RWPE2 (cell line): ENCODE measurements at regions not wholly inside any gene's neighbourhood (a gene's known extent, or its start where the extent isn't known, plus 50 kb on each side); places are given as distances from the start of the nearest gene placed in this dataset.

ENCODE experiments used
- ATAC-seq: fragments of 200-7000 bp; cut with Tn5 transposase; 3 replicates; pipeline ENCODE4 v1.9.1; 2021; ENCODE audit warnings: low read depth
- DNase-seq: peaks from one replicate; pipeline ENCODE4 v3.0.0-alpha.2; 2020; ENCODE audit warnings: low spot score
- H3K27ac ChIP-seq: fragments of 450-650 bp; 2 replicates; pipeline ENCODE4 v1.5.1; 2017; ENCODE audit warnings: mild to moderate bottlenecking; ENCODE audit not compliant: poor library complexity, severe bottlenecking
- H3K27me3 ChIP-seq: fragments of 250-450 bp; sonication (Bioruptor Pico); 2 replicates; pipeline ENCODE4 v1.5.1; 2021; ENCODE audit warnings: mild to moderate bottlenecking, moderate library complexity; ENCODE audit not compliant: insufficient read depth, poor library complexity, severe bottlenecking
- H3K36me3 ChIP-seq: fragments of 250-450 bp; sonication (Bioruptor Pico); 2 replicates; pipeline ENCODE4 v1.5.1; 2020; ENCODE audit warnings: low read depth, mild to moderate bottlenecking, moderate library complexity
- H3K4me1 ChIP-seq: fragments of 250-450 bp; sonication (Bioruptor Pico); 2 replicates; pipeline ENCODE4 v1.5.1; 2021; ENCODE audit warnings: mild to moderate bottlenecking, moderate library complexity; ENCODE audit not compliant: insufficient read depth, poor library complexity, severe bottlenecking
- H3K4me3 ChIP-seq: fragments of 250-450 bp; sonication (Bioruptor Pico); 2 replicates; pipeline ENCODE4 v1.5.1; 2021; ENCODE audit warnings: mild to moderate bottlenecking, moderate library complexity; ENCODE audit not compliant: severe bottlenecking
- H3K9me3 ChIP-seq: fragments of 250-450 bp; sonication (Bioruptor Pico); 2 replicates; pipeline ENCODE4 v1.5.1; 2021; ENCODE audit warnings: mild to moderate bottlenecking, moderate library complexity; ENCODE audit not compliant: severe bottlenecking
- CTCF ChIP-seq: fragments of 450-650 bp; IDR thresholded peaks from one replicate; pipeline ENCODE4 v1.5.1; 2017; ENCODE audit warnings: mild to moderate bottlenecking, moderate library complexity; ENCODE audit not compliant: poor library complexity, severe bottlenecking

GRCh38 chr5:1662559-1663085 is 137.0 kb downstream of the MRPL36 start:
- no peaks in the 10 kb centered on the region for H3K36me3 ChIP-seq
- no peak overlapping the region for H3K4me3 ChIP-seq
- H3K27ac ChIP-seq, result no peak overlapping the region
- H3K9me3 ChIP-seq, result no peaks in the 10 kb centered on the region
- no peak for TF ChIP-seq CTCF
- DNase-seq (no peak), ATAC-seq (no peak)
- peaks cover 41% of the 10 kb centered on the region for H3K27me3 ChIP-seq
- no peaks in the 10 kb centered on the region for H3K4me1 ChIP-seq

- peaks cover 39% of the 10 kb centered on the region for H3K27me3 ChIP-seq
- H3K27ac ChIP-seq, result no peak overlapping the region
- DNase-seq, result no peak
- no peaks in the 10 kb centered on the region for H3K36me3 ChIP-seq
- no peak overlapping the region for H3K4me3 ChIP-seq
- no peak for TF ChIP-seq CTCF
- H3K4me1 ChIP-seq, result no peaks in the 10 kb centered on the region
- no peak for ATAC-seq
- H3K9me3 ChIP-seq, result no peaks in the 10 kb centered on the region
Observed at GRCh38 chr5:1661831-1662558, 137.6 kb downstream of the MRPL36 start.

- no peak overlapping the region for H3K27ac ChIP-seq
- H3K36me3 ChIP-seq, result no peaks in the 10 kb centered on the region
- H3K4me3 ChIP-seq, result no peak overlapping the region
- TF ChIP-seq CTCF, result no peak
- DNase-seq (no peak), ATAC-seq (no peak)
- no peaks in the 10 kb centered on the region for H3K9me3 ChIP-seq
- H3K4me1 ChIP-seq, result no peaks in the 10 kb centered on the region
- H3K27me3 ChIP-seq, result peaks cover 32% of the 10 kb centered on the region
Observed at GRCh38 chr5:1661311-1661710, 137.6 kb upstream of the LPCAT1 start.

GRCh38 chr5:1660511-1660910 is 136.8 kb upstream of the LPCAT1 start:
- TF ChIP-seq CTCF, result no peak
- Histone ChIP-seq H3K4me1 (no peaks in the 10 kb centered on the region), H3K9me3 (no peaks in the 10 kb centered on the region), H3K4me3 (no peak overlapping the region), H3K27ac (no peak overlapping the region), H3K36me3 (no peaks in the 10 kb centered on the region), H3K27me3 (peaks cover 24% of the 10 kb centered on the region)
- DNase-seq (no peak), ATAC-seq (no peak)

GRCh38 chr5:1660001-1660400 is 136.2 kb upstream of the LPCAT1 start:
- Histone ChIP-seq H3K27me3 (peaks cover 19% of the 10 kb centered on the region), H3K4me3 (no peak overlapping the region), H3K9me3 (no peaks in the 10 kb centered on the region), H3K27ac (no peak overlapping the region), H3K36me3 (no peaks in the 10 kb centered on the region), H3K4me1 (no peaks in the 10 kb centered on the region)
- no peak for ATAC-seq
- TF ChIP-seq CTCF, result no peak
- DNase-seq, result no peak
